HS-27A (cell line): ENCODE measurements at regions not wholly inside any gene's neighbourhood (a gene's known extent, or its start where the extent isn't known, plus 50 kb on each side); places are given as distances from the start of the nearest gene placed in this dataset.
"Not testable (repeated sequence)": the region's sequence is repeated elsewhere in the genome, so short reads cannot be mapped to it uniquely, and the experiment has no call there.

Experiments used
- DNase-seq: peaks from one replicate; pipeline ENCODE4 v3.0.0-alpha.2; 2012; ENCODE audit warnings: low read depth, missing footprints

DNA sequence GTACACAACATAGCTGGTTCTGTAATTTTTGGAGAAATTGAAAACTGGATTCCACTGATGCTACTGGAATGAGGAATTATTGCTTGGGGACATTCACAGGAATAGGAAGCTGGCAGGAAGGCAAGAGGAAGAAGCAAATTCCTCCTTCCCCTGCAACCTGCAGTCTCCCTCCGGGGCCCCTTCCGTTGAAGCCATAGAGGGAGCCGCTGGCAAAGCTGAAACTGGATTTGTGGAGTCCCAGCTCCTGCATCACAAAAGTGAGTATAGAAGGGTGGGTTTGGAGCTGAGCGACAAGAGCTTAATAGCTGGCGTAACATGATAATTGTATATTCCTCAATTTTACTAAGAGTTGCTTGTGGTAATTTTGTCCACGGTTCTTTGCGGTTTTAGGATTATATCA lies 190.8 kb downstream of the ADRA2A start:
- no peak for DNase-seq

DNA sequence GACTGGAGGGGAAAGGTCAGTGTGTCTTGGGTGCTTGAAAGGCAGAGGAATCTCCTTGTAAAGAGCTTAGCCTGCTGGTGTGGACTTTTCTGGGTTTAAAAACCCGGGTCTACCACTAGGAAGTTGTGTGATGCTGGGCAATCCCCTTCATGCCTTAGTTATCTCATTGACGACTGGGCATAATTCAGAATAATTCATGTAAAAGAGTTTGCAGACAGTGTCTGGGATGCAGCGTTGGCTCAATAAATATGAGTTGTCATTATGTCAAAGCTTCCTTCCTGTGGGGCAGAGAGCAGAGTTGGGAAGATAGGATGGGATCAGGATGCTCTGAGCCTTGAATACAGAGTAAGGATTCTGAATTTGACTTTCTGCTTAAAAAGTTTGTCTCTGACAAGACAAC lies 196.4 kb downstream of the ADRA2A start:
- no peak for DNase-seq

GRCh38 chr10:111273635-111274034 lies 196.8 kb downstream of the ADRA2A start:
- no peak for DNase-seq

DNA sequence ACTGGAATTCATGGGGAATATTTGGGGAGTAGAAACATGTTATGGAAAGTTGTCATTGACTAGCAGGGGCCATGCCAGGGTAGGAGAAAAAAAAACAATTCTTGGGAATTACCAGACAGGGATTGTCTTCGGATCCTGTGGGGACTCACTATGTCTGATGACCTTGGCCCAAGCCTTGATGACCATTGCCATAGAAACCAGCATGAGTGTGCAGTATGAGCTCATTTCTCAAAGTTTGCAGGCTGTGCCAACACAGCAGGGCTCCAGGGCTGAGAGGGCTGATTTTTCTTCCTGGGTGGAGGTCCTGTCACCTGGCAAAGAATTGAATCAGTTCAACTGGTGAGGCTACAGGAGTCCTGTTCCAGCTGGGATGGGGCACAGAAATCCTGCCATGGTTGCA lies 198.3 kb downstream of the ADRA2A start:
- DNase-seq = no peak

GRCh38 chr10:111277661-111278060 lies 200.8 kb downstream of the ADRA2A start:
- DNase-seq = no peak

DNA sequence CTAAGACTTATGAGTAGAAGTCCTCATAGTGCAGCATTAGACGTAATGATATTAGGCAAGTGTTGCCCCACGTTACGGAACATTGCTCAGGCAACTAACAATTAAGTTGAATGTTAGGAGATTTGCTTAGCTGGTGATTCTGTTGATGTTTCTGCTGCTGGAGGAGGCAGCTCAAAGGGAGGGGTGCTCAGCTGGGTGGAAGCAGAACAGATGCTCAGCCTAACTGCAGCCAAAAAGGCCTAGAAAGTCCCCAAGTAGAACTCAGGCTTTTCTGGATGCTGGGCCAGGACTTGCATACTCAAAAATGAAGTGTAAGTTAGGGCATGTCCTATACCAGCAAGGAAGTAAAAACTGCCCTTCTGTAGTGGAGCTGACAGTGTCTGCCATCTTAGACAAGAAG lies 201.4 kb downstream of the ADRA2A start:
- no peak for DNase-seq

DNA sequence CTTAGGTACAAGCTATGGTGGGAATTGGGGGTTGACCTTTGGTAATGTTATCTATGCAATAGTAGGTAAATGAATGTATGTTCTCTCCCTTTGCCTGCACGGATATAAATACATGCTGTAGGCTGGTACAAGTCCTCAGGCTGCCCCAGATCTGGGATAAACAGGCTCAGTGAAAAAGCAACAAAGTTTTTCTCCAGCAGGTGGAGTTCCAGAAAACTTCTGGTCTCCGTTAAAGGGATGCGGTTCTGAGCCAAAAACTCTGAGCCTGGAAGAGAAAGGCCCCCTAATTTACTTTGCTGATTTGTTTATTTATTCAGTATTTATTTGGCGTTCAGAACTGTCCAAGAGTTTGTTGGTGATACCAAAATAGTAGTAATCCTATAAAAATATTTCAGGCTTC lies 204.7 kb downstream of the ADRA2A start:
- DNase-seq = no peak

DNA sequence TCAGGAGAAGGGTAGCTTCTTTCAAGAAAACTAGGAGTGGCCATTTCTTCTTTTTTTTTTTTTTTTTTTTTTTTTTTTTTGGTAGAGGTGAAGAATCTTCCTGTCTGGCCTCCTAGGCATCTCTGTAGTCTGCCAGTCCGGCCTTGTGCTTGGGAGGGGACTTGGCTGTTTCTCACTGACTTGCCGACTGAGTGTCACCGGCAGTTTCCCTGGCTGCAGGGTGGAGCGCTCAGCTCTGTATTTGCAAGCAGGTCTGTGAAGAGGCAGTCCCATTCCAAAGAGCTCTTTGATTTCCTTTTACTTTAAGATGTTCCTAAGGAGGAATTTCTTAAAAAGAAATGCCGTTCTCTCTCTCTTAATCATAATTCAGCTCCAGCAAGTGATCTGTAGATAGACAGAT lies 212.6 kb downstream of the ADRA2A start:
- DNase-seq = no peak

- no peak for DNase-seq
Observed at GRCh38 chr10:111290649-111291048, 213.8 kb downstream of the ADRA2A start.

GRCh38 chr10:111295788-111296187 lies 219.0 kb downstream of the ADRA2A start:
- peak; percentile 20 for DNase-seq

DNA sequence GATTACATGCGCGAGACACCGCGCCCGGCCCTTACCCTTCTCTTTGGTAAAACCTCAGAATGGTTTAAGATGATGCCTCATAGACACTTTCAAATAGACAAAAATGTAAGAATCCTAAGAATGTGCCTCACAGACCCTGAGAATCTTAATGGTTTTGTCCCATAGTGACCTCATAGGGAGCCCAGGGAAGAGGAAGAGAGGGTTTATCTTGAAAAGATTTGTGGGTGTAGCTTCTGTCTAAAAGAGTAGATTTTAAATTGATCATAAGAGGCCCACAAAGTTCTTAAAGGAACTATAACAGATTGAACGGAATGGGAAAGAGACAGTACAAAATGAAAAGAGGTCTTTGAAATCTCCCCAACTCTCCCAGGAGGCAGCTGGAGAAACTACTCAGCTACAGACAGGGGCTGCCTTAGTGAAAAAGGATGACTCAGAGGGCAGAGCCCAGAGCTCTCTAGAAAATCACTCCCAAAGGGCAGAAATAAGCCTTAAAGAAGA lies 220.6 kb downstream of the ADRA2A start:
- peak; percentile 63 for DNase-seq

- no peak for DNase-seq
Observed at GRCh38 chr10:111298031-111298430, 221.2 kb downstream of the ADRA2A start.

DNA sequence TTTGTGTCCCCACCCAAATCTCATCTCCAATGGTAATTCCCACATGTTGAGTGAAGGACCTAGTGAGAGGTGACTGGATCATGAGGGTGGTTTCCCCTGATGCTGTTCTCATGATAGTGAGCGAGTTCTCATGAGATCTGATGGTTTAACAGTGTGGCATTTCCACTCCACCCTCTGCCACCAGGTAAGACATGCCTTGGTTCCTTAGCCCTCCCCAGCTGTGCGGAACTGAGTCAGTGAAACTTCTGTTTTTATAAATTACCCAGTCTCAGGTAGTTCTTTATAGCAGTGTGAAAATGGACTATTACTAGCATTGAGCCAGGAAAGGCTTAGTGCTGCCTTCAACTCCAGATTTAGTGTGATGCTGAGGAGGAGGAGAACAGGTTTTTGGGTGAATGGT lies 222.2 kb downstream of the ADRA2A start:
- DNase-seq = no peak

- DNase-seq = no peak
Observed at GRCh38 chr10:111303887-111304286, 227.1 kb downstream of the ADRA2A start.

- DNase-seq = no peak
Observed at GRCh38 chr10:111316722-111317212, 239.9 kb downstream of the ADRA2A start.

DNA sequence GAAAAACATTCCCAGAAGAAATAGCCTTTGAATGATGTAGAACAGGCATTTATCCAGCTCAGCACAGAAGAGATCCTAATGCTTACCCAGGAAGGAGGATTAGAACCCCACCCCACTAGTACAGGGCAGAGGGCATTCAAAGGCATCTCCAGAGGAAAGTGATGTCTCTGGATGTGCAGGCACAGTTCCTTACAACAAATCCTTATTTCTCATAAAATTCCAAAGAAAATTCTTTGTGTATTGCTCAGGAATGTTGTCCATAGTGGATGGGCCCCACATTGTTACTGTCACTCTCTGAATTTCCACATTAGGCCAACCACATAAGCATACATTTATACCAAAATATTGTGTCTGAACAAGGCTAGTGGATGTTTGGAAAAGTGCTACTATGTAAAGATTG lies 243.0 kb downstream of the ADRA2A start:
- peak; percentile 24 for DNase-seq

DNA sequence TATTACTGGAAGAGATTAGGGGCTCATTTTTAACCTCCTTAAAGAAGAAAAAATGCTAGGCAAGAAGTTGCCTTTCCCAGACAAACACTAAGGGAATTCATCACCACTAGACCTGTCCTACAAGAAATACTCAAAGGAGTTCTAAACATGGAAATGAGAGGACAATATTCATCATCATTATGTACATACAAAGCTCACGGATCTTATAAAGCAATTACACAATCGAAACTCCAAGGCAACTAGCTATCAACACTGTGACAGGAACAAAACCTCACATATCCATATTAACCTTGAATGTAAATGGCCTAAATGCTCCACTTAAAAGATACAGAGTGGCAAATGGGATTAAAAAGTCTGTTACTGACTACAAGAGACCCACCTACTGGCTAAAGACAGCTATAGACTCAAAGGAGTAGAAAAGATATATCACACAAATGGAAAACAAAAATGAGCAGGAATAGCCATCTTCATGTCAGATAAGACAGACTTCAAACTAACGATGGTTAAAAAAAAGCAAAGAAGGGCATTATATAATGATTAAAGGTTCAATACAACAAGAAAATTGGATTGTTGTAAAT lies 246.6 kb downstream of the ADRA2A start:
- no peak for DNase-seq

DNA sequence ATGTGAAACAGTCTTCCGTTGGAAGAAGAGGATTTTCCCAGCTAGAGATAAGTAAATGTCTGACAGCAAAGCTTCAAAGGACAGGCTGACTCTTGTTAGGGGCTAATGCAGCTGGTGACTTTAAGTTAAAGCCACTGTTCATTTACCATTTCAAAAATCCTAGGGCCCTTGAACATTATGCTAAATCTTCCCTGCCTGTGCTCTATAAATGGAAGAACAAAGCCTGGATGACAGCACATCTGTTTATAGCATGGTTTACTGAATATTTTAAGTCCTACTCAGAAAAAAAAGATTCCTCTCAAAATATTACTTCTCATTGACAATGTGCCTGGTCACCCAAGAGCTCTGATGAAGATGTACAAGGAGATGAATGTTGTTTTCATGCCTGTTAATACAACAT lies 255.3 kb downstream of the ADRA2A start:
- not testable (repeated sequence) for DNase-seq

GRCh38 chr10:111335826-111336225 lies 259.0 kb downstream of the ADRA2A start:
- no peak for DNase-seq

- DNase-seq = no peak
Observed at GRCh38 chr10:111338035-111338434, 261.2 kb downstream of the ADRA2A start.

GRCh38 chr10:111338805-111339204 lies 262.0 kb downstream of the ADRA2A start:
- DNase-seq = no peak

DNA sequence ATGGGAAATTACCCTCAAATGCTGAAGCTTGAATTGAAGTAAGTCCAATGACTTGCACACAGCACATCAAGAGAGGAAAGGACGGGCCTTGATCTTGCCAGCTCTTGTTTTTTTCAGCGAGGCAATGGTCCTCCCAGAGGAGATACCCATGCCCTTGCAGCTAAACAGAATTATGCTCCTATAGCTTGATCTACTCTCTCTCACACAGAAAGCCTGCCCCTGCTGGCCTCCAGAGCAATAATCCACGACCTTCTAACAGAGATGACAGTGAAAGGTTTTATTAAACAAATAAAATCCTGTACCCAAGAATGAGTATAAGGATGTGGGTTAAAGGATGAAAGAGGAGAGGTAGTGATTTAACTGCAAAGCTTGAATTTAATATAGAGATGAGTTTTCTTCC lies 268.0 kb downstream of the ADRA2A start:
- DNase-seq = no peak

DNA sequence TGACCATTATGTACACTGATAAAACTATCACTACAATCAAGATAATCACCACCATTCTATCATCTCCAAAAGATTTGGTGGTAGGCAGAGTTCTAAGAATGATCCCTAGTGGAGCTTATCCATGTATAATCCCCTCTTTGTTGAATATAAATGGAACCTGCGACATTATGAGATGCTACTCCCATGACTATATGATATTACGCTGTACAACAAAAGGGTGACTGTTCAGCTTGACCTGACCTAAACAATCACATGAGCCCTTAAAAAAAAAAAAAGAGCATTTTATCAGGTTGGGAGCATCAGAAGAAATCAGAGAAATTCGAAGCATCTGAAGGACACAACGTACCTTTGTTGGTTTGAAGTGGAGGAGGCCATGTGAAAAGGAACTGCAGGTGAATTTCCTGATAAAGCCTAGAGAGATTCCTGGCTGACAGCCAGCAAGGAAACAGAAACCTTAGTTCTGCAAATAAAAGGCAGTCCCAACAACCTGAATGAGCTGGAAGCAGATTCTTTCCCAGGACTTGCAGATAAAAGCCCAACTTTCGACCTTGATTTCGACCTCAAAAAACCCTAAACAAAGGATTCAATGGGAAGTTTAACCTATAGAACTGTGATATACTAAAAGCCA lies 270.7 kb downstream of the ADRA2A start:
- DNase-seq = no peak

- no peak for DNase-seq
Observed at GRCh38 chr10:111348076-111348475, 271.2 kb downstream of the ADRA2A start.
